ENCODE measurements at regions not wholly inside any gene's neighbourhood (a gene's known extent, or its start where the extent isn't known, plus 50 kb on each side); places are given as distances from the start of the nearest gene placed in this dataset.

DNA sequence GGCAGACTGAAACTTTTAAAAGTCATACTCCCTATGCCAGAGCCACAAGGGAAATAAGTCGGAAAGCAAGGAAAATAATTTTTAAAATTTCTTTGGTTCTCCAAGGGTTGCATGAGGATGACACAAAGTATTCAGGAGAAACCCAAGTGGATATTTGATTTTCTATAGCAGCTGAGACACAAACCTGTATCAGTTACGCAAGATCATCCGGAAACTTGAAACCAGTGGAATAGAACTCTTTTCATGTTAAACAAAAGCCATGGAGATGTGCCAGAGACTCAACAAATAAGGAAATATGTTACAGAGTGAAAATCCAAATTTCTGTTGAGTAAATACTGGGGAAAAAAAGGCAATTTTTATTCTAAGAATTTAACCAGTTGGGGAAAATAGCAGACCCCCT, 294.7 kb downstream of the KIF2B start:
- no peak overlapping the region for H3K4me2 ChIP-seq (ENCODE audit: low read depth, low read length)

GRCh38 chr17:54124456-54124855, 301.7 kb downstream of the KIF2B start:
- no peak for FAIRE-seq
- H3K79me2 ChIP-seq (ENCODE audit: insufficient read depth, low read length): no peaks in the 10 kb centered on the region
- DNase-seq (ENCODE audit: low spot score): no peak
- no peaks in the 10 kb centered on the region for H3K27me3 ChIP-seq (ENCODE audit: control insufficient read depth in 1 of 2, insufficient read depth in 2 of 2, low read length in 2 of 2)
- WGBS (ENCODE audit: low lambda C conversion rate): 1% methylated on average over 1 of the region's 1 CpG
- ChIA-PET CTCF (ENCODE audit: low intra/inter-chr PET ratio, low total read pairs) (no interaction called here), POLR2A (no interaction called here)
- H3K4me1 ChIP-seq (ENCODE audit: insufficient read depth, low read length): no peaks in the 10 kb centered on the region
- TF ChIP-seq, protein P1, sequence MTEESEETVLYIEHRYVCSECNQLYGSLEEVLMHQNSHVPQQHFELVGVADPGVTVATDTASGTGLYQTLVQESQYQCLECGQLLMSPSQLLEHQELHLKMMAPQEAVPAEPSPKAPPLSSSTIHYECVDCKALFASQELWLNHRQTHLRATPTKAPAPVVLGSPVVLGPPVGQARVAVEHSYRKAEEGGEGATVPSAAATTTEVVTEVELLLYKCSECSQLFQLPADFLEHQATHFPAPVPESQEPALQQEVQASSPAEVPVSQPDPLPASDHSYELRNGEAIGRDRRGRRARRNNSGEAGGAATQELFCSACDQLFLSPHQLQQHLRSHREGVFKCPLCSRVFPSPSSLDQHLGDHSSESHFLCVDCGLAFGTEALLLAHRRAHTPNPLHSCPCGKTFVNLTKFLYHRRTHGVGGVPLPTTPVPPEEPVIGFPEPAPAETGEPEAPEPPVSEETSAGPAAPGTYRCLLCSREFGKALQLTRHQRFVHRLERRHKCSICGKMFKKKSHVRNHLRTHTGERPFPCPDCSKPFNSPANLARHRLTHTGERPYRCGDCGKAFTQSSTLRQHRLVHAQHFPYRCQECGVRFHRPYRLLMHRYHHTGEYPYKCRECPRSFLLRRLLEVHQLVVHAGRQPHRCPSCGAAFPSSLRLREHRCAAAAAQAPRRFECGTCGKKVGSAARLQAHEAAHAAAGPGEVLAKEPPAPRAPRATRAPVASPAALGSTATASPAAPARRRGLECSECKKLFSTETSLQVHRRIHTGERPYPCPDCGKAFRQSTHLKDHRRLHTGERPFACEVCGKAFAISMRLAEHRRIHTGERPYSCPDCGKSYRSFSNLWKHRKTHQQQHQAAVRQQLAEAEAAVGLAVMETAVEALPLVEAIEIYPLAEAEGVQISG (CRISPR knock-in tag; IDR thresholded peaks at IDR 0.05): no peak
- TF ChIP-seq CTCF (CRISPR knock-in tag; IDR thresholded peaks at IDR 0.05): no peak
- no peak for TF ChIP-seq ZSCAN22 (CRISPR knock-in tag; IDR thresholded peaks at IDR 0.05)
- TF ChIP-seq ZFP82 (CRISPR knock-in tag; IDR thresholded peaks at IDR 0.05; ENCODE audit: borderline replicate concordance): no peak
- no peak for TF ChIP-seq HDAC1 (CRISPR knock-in tag; IDR thresholded peaks at IDR 0.05)
- 0 out of 2 replicates have a peak, but pooled peaks have one; percentile 19 for TF ChIP-seq CEBPB (IDR thresholded peaks at IDR 0.05; ENCODE audit: borderline replicate concordance, low read depth, low read length)
- no peak overlapping the region for H3K27ac ChIP-seq (ENCODE audit: extremely low read length, insufficient read depth, low read length)
- H3K36me3 ChIP-seq (replicated peaks in 1 of 2; ENCODE audit: control insufficient read depth in 1 of 2, insufficient read depth in 2 of 2, low read length in 2 of 2): no peaks in the 10 kb centered on the region
- H2AFZ ChIP-seq (ENCODE audit: low read length): no peak overlapping the region
- H3K9ac ChIP-seq (ENCODE audit: insufficient read depth, low read depth, low read length): no peak overlapping the region
- no TSS peak for BruUV-seq (replicated peaks)
- in situ Hi-C loops (cut with HindIII; ENCODE audit: extremely low pct_ligation_motif_present, low pct_unique_long_range_greater_than_20kb): no loop called here
- H3K4me2 ChIP-seq (ENCODE audit: low read depth, low read length): no peak overlapping the region
- H4K20me1 ChIP-seq (ENCODE audit: insufficient read depth, low read length): no peaks in the 10 kb centered on the region
- intact Hi-C loops (cut with micrococcal nuclease; ENCODE audit: unreplicated experiment): no loop called here
- peaks cover 90% of the 10 kb centered on the region for H3K9me3 ChIP-seq (ENCODE audit: low read length)
- H3K4me3 ChIP-seq (replicated peaks in 1 of 3; ENCODE audit: insufficient read depth in 1 of 3, low read depth in 2 of 3, low read length in 3 of 3): no peak overlapping the region
- no peak for ATAC-seq

More for the DNA sequence above, 294.7 kb downstream of the KIF2B start:
- H3K9me3 ChIP-seq (ENCODE audit: low read length): peaks cover 93% of the 10 kb centered on the region
- no peak overlapping the region for H3K9ac ChIP-seq (ENCODE audit: insufficient read depth, low read depth, low read length)
- no peak for ATAC-seq
- intact Hi-C loops (cut with micrococcal nuclease; ENCODE audit: unreplicated experiment) (no loop called here), in situ Hi-C loops (cut with HindIII; ENCODE audit: extremely low pct_ligation_motif_present, low pct_unique_long_range_greater_than_20kb) (no loop called here)
- ChIA-PET CTCF (ENCODE audit: low intra/inter-chr PET ratio, low total read pairs) (no interaction called here), POLR2A (no interaction called here)
- H3K27ac ChIP-seq (ENCODE audit: extremely low read length, insufficient read depth, low read length): no peak overlapping the region
- no peak for FAIRE-seq
- BruUV-seq (replicated peaks): no TSS peak
- WGBS (ENCODE audit: low lambda C conversion rate): 27% methylated on average over 3 of the region's 3 CpGs
- H3K4me3 ChIP-seq (replicated peaks in 1 of 3; ENCODE audit: insufficient read depth in 1 of 3, low read depth in 2 of 3, low read length in 3 of 3): no peak overlapping the region
- no peak for DNase-seq (ENCODE audit: low spot score)
- H2AFZ ChIP-seq (ENCODE audit: low read length): no peak overlapping the region
- TF ChIP-seq CEBPB (IDR thresholded peaks at IDR 0.05; ENCODE audit: borderline replicate concordance, low read depth, low read length) (peak; percentile 54; the same call in 1 of the 2 replicates), HNRNPUL1 (IDR thresholded peaks at IDR 0.05; ENCODE audit: low read depth, low read length) (no peak)
- no peaks in the 10 kb centered on the region for H3K36me3 ChIP-seq (replicated peaks in 1 of 2; ENCODE audit: control insufficient read depth in 1 of 2, insufficient read depth in 2 of 2, low read length in 2 of 2)
- H3K27me3 ChIP-seq (ENCODE audit: control insufficient read depth in 1 of 2, insufficient read depth in 2 of 2, low read length in 2 of 2): no peaks in the 10 kb centered on the region
- H4K20me1 ChIP-seq (ENCODE audit: insufficient read depth, low read length): no peaks in the 10 kb centered on the region
- H3K79me2 ChIP-seq (ENCODE audit: insufficient read depth, low read length): no peaks in the 10 kb centered on the region
- H3K4me1 ChIP-seq (ENCODE audit: insufficient read depth, low read length): no peaks in the 10 kb centered on the region
